ENCODE measurements at regions not wholly inside any gene's neighbourhood (a gene's known extent, or its start where the extent isn't known, plus 50 kb on each side); places are given as distances from the start of the nearest gene placed in this dataset.
"Not testable (repeated sequence)": the region's sequence is repeated elsewhere in the genome, so short reads cannot be mapped to it uniquely, and the experiment has no call there.

DNA sequence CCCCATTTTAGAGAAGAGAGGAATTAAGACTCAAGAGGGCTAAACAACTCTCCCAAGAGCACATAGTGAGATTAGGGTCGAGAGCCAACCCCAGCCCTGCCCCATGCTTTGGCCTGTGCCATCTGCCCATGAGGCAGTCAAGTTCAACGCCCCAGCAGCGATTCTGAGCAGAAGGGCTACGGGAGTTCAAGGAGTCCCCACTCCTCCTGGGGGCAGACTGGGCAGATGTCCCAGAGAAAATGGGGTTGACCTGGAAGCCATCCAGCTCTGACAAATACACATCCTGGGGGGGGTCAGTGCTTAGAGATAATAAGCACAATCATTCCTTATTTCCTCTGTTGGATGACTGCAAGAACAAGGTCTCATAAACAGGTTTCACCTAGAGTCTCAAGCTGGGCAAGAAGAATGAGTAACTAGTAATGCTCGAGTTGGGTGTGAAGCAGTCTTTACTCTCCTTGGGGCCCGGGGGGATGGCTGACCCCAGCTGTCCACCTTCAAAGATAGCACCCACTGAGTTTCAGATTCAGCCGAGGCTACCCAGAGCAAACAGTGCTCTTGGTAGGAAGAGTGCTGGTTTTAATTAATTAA is 716.4 kb downstream of the RNF144A start:
- 74% methylated on average over 6 of the region's 7 CpGs for WGBS

DNA sequence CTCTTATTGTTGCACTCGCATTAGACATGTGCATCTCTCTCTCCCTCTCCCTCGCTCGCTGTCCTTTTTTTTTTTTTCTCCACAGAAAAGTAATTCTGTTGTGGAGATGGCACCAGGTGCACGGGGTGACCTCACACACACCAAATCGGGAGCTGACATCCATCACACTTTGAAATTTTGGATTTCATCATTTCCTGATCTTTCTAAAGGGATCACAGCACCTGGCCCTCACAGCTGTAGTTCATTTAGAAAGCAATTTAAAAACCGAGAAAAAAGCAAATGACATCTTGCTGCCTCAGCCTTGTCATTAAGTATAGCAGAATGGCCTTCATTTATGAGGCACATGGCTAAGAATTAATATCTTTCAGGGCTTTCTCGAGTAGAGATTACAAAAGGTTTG is 717.2 kb downstream of the RNF144A start:
- H2BK5ac ChIP-seq (ENCODE audit: low read depth, low read length, poor library complexity, severe bottlenecking) = no peak overlapping the region

More for the DNA sequence above, 716.4 kb downstream of the RNF144A start:
- H3K79me1 ChIP-seq (replicated peaks; ENCODE audit: low read length, poor library complexity, severe bottlenecking) = no peaks in the 10 kb centered on the region
- H3K27me3 ChIP-seq (ENCODE audit: control insufficient read depth in 1 of 2, insufficient read depth in 1 of 2, low read length in 2 of 2) = peaks cover 6 to 34% of the 10 kb centered on the region in 2 experiments
- no peak overlapping the region for H3K4me3 ChIP-seq (ENCODE audit: insufficient read depth in 1 of 2, low read depth in 1 of 2, low read length in 2 of 2)
- no peak overlapping the region for H3K4ac ChIP-seq (ENCODE audit: low read depth in 1 of 2, low read length in 2 of 2)
- no peak overlapping the region for H4K91ac ChIP-seq (ENCODE audit: low read length)
- H3K36me3 ChIP-seq (ENCODE audit: control insufficient read depth in 1 of 2, insufficient read depth in 2 of 2, low read depth in 1 of 2, low read length in 2 of 2) = no peaks in the 10 kb centered on the region
- H3K4me2 ChIP-seq (ENCODE audit: low read length, poor library complexity, severe bottlenecking) = no peak overlapping the region
- H2BK120ac ChIP-seq (ENCODE audit: low read depth, low read length) = no peak overlapping the region
- H2BK15ac ChIP-seq (ENCODE audit: low read depth, poor library complexity, severe bottlenecking) = no peak overlapping the region
- no peak overlapping the region for H2BK12ac ChIP-seq (ENCODE audit: low read length in 2 of 2)
- no peak for DNase-seq
- H2AK5ac ChIP-seq (ENCODE audit: low read length, severe bottlenecking) = no peak overlapping the region
- no peak overlapping the region for H2BK5ac ChIP-seq (ENCODE audit: low read depth, low read length, poor library complexity, severe bottlenecking)
- no peak overlapping the region for H3K27ac ChIP-seq (ENCODE audit: low read length, poor library complexity, severe bottlenecking)
- H2AFZ ChIP-seq (ENCODE audit: low read depth, low read length) = no peak overlapping the region
- H4K8ac ChIP-seq (ENCODE audit: low read length) = no peak overlapping the region
- H3K14ac ChIP-seq (ENCODE audit: low read length in 2 of 2) = no peak overlapping the region
- no peak overlapping the region for H3K23ac ChIP-seq (ENCODE audit: low read length in 2 of 2)
- H3K9me3 ChIP-seq (ENCODE audit: control insufficient read depth, low read length) = no peaks in the 10 kb centered on the region
- H3K9ac ChIP-seq (ENCODE audit: low read length) = no peak overlapping the region
- H3K18ac ChIP-seq (ENCODE audit: low read depth in 1 of 2, low read length in 2 of 2) = no peak overlapping the region
- H3K4me1 ChIP-seq (ENCODE audit: control insufficient read depth, insufficient read depth, low read depth, low read length) = no peaks in the 10 kb centered on the region

DNA sequence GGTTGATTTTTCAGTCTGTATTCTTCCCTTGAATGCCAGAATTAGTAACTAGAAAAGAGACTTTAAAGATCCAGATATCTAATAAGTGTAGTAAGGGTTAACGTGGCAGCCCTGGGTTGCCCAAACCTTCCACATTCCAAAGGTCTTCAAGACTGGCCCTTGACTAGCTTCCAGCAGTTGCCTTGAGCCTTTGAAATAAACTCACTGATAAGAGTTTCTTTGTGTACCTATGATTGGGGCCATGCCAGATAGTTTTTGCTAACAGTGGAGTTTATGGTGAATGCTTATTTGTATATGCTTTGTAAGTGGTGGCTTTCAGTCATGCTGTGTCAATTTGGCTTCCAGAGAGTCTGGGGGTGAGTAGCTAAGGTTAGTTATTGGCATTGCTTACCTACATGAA is 722.3 kb downstream of the RNF144A start:
- no peak overlapping the region for H3K4ac ChIP-seq (ENCODE audit: low read depth in 1 of 2, low read length in 2 of 2)
- no peak overlapping the region for H3K9ac ChIP-seq (ENCODE audit: low read length)
- H3K27ac ChIP-seq (ENCODE audit: low read length, poor library complexity, severe bottlenecking) = no peak overlapping the region
- no peaks in the 10 kb centered on the region for H3K79me1 ChIP-seq (replicated peaks; ENCODE audit: low read length, poor library complexity, severe bottlenecking)
- H3K14ac ChIP-seq (ENCODE audit: low read length in 2 of 2) = no peak overlapping the region
- no peak overlapping the region for H3K18ac ChIP-seq (ENCODE audit: low read depth in 1 of 2, low read length in 2 of 2)
- no peak overlapping the region for H3K4me2 ChIP-seq (ENCODE audit: low read length, poor library complexity, severe bottlenecking)
- no peak for DNase-seq
- peaks cover 6 to 18% of the 10 kb centered on the region in 2 experiments for H3K27me3 ChIP-seq (ENCODE audit: control insufficient read depth in 1 of 2, insufficient read depth in 1 of 2, low read length in 2 of 2)
- no peak overlapping the region for H3K4me3 ChIP-seq (ENCODE audit: insufficient read depth in 1 of 2, low read depth in 1 of 2, low read length in 2 of 2)
- no peak overlapping the region for H4K8ac ChIP-seq (ENCODE audit: low read length)
- H2BK15ac ChIP-seq (ENCODE audit: low read depth, poor library complexity, severe bottlenecking) = no peak overlapping the region
- H3K23ac ChIP-seq (ENCODE audit: low read length in 2 of 2) = no peak overlapping the region
- H2BK120ac ChIP-seq (ENCODE audit: low read depth, low read length) = no peak overlapping the region
- H2AFZ ChIP-seq (ENCODE audit: low read depth, low read length) = no peak overlapping the region
- H3K9me3 ChIP-seq (ENCODE audit: control insufficient read depth, low read length) = peaks cover 9% of the 10 kb centered on the region
- H2BK12ac ChIP-seq (ENCODE audit: low read length in 2 of 2) = no peak overlapping the region
- no peak overlapping the region for H4K91ac ChIP-seq (ENCODE audit: low read length)
- no peaks in the 10 kb centered on the region for H3K36me3 ChIP-seq (ENCODE audit: control insufficient read depth in 1 of 2, insufficient read depth in 2 of 2, low read depth in 1 of 2, low read length in 2 of 2)
- H2AK5ac ChIP-seq (ENCODE audit: low read length, severe bottlenecking) = no peak overlapping the region
- H2BK5ac ChIP-seq (ENCODE audit: low read depth, low read length, poor library complexity, severe bottlenecking) = no peak overlapping the region
- 67% methylated on average over 1 of the region's 1 CpG for WGBS
- no peaks in the 10 kb centered on the region for H3K4me1 ChIP-seq (ENCODE audit: control insufficient read depth, insufficient read depth, low read depth, low read length)

More for the DNA sequence above, 717.2 kb downstream of the RNF144A start:
- Histone ChIP-seq H3K18ac (ENCODE audit: low read depth in 1 of 2, low read length in 2 of 2) (no peak overlapping the region), H3K4me1 (ENCODE audit: control insufficient read depth, insufficient read depth, low read depth, low read length) (no peaks in the 10 kb centered on the region), H4K8ac (ENCODE audit: low read length) (no peak overlapping the region), H3K36me3 (ENCODE audit: control insufficient read depth in 1 of 2, insufficient read depth in 2 of 2, low read depth in 1 of 2, low read length in 2 of 2) (no peaks in the 10 kb centered on the region), H3K79me1 (replicated peaks; ENCODE audit: low read length, poor library complexity, severe bottlenecking) (no peaks in the 10 kb centered on the region), H3K23ac (ENCODE audit: low read length in 2 of 2) (no peak overlapping the region), H3K9ac (ENCODE audit: low read length) (no peak overlapping the region), H2AFZ (ENCODE audit: low read depth, low read length) (no peak overlapping the region), H2BK12ac (ENCODE audit: low read length in 2 of 2) (no peak overlapping the region), H2BK15ac (ENCODE audit: low read depth, poor library complexity, severe bottlenecking) (no peak overlapping the region), H3K27ac (ENCODE audit: low read length, poor library complexity, severe bottlenecking) (no peak overlapping the region), H3K4me3 (ENCODE audit: insufficient read depth in 1 of 2, low read depth in 1 of 2, low read length in 2 of 2) (no peak overlapping the region), H2AK5ac (ENCODE audit: low read length, severe bottlenecking) (no peak overlapping the region), H3K4me2 (ENCODE audit: low read length, poor library complexity, severe bottlenecking) (no peak overlapping the region), H3K9me3 (ENCODE audit: control insufficient read depth, low read length) (peaks cover 5% of the 10 kb centered on the region), H3K4ac (ENCODE audit: low read depth in 1 of 2, low read length in 2 of 2) (no peak overlapping the region), H3K14ac (ENCODE audit: low read length in 2 of 2) (no peak overlapping the region), H2BK120ac (ENCODE audit: low read depth, low read length) (no peak overlapping the region), H3K27me3 (ENCODE audit: control insufficient read depth in 1 of 2, insufficient read depth in 1 of 2, low read length in 2 of 2) (peaks cover 6 to 34% of the 10 kb centered on the region in 2 experiments), H4K91ac (ENCODE audit: low read length) (no peak overlapping the region)
- WGBS = 67% methylated on average over 7 of the region's 7 CpGs
- no peak for DNase-seq

DNA sequence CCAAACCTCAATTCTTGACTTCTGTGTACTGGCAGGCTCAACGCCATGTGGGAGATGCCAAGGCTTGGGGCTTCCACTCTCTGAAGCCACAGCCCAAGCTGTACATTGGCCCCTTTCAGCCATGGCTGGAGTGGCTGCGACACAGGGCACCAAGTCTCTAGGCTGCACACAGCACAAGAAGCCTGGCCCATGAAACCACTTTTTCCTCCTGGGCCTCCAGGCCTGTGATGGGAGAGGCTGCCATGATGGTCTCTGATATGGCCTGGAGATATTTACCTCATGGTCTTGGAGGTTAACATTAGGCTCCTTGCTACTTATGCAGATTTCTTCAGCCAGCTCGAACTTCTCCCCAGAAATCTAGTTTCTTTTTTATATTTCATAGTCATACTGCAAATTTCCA is 724.1 kb downstream of the RNF144A start:
- not testable (repeated sequence) for H3K9me3 ChIP-seq (ENCODE audit: control insufficient read depth, low read length); H3K23ac ChIP-seq (ENCODE audit: low read length in 2 of 2); H2BK5ac ChIP-seq (ENCODE audit: low read depth, low read length, poor library complexity, severe bottlenecking); H4K8ac ChIP-seq (ENCODE audit: low read length); H3K27me3 ChIP-seq (ENCODE audit: control insufficient read depth in 1 of 2, insufficient read depth in 1 of 2, low read length in 2 of 2); H2AFZ ChIP-seq (ENCODE audit: low read depth, low read length); H3K18ac ChIP-seq (ENCODE audit: low read depth in 1 of 2, low read length in 2 of 2); H3K27ac ChIP-seq (ENCODE audit: low read length, poor library complexity, severe bottlenecking); H4K91ac ChIP-seq (ENCODE audit: low read length); H3K79me1 ChIP-seq (replicated peaks; ENCODE audit: low read length, poor library complexity, severe bottlenecking); H3K4me2 ChIP-seq (ENCODE audit: low read length, poor library complexity, severe bottlenecking); H3K9ac ChIP-seq (ENCODE audit: low read length); H2BK12ac ChIP-seq (ENCODE audit: low read length in 2 of 2); H2BK120ac ChIP-seq (ENCODE audit: low read depth, low read length); DNase-seq; H3K14ac ChIP-seq (ENCODE audit: low read length in 2 of 2); H3K4me1 ChIP-seq (ENCODE audit: control insufficient read depth, insufficient read depth, low read depth, low read length); H3K4ac ChIP-seq (ENCODE audit: low read depth in 1 of 2, low read length in 2 of 2); H3K4me3 ChIP-seq (ENCODE audit: insufficient read depth in 1 of 2, low read depth in 1 of 2, low read length in 2 of 2); H2AK5ac ChIP-seq (ENCODE audit: low read length, severe bottlenecking); H2BK15ac ChIP-seq (ENCODE audit: low read depth, poor library complexity, severe bottlenecking); H3K36me3 ChIP-seq (ENCODE audit: control insufficient read depth in 1 of 2, insufficient read depth in 2 of 2, low read depth in 1 of 2, low read length in 2 of 2)
- WGBS = 70% methylated on average over 3 of the region's 3 CpGs

Data from mesenchymal stem cell (in vitro differentiated cells and primary cell).